ENCODE measurements at regions not wholly inside any gene's neighbourhood (a gene's known extent, or its start where the extent isn't known, plus 50 kb on each side); places are given as distances from the start of the nearest gene placed in this dataset.

DNA sequence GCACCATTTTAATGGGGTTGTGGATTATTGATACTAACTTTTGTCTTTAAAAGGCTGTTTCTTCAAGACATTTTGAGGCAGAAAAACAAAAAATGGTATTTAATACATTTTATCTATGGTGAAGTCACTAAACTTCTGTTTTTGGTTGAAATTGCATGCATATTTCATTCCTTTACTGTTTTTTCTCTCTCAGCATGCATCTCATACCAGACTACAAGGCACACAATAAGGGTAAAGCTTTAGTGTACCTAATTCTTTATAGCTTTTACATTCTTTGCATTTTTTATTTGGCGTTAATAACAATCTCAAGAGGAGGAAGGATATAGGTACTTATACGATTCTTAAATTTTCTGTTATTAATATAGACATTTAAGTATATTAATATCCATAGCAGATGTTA is 151.0 kb upstream of the DKK2 start (continued):
- TF ChIP-seq ZNF114 (CRISPR knock-in tag; IDR thresholded peaks at IDR 0.05) (no peak), ZNF331 (CRISPR knock-in tag; IDR thresholded peaks at IDR 0.05; ENCODE audit: low read depth) (no peak), EZH2 (IDR thresholded peaks at IDR 0.05; ENCODE audit: low read depth, unreplicated experiment) (no peak), ETS1 (IDR thresholded peaks at IDR 0.05) (no peak), STAT1 (IDR thresholded peaks at IDR 0.05; ENCODE audit: unreplicated experiment) (no peak), JUNB (IDR thresholded peaks at IDR 0.05; ENCODE audit: unreplicated experiment) (no peak), NANOG (IDR thresholded peaks at IDR 0.05; ENCODE audit: borderline replicate concordance) (no peak), CTCF (conservative IDR thresholded peaks at IDR 0.05; ENCODE audit: low read depth in 2 of 2) (no peak), EZH2phosphoT487 (IDR thresholded peaks at IDR 0.05; ENCODE audit: unreplicated experiment) (no peak), CREB1 (CRISPR knock-in tag; IDR thresholded peaks at IDR 0.05; ENCODE audit: low read depth) (no peak)

GRCh38 chr4:107183155-107183774 is 147.2 kb upstream of the DKK2 start:
- H3K27ac ChIP-seq (ENCODE audit: low read depth) = no peak overlapping the region
- no peak overlapping the region for H3K27ac Mint-ChIP-seq

More at GRCh38 chr4:107183155-107183774, 147.2 kb upstream of the DKK2 start:
- Mint-ChIP-seq H3K27me3 (ENCODE audit: insufficient read depth, low read depth, poor library complexity) (no peaks in the 10 kb centered on the region), H3K9me3 (no peaks in the 10 kb centered on the region), H3K4me1 (no peaks in the 10 kb centered on the region), H3K36me3 (ENCODE audit: low read depth) (no peaks in the 10 kb centered on the region), H3K4me3 (no peak overlapping the region)
- Histone ChIP-seq H3K4me3 (no peak overlapping the region), H3K79me2 (replicated peaks; ENCODE audit: insufficient read depth) (no peaks in the 10 kb centered on the region), H3K4me2 (no peak overlapping the region), H3F3A (replicated peaks; ENCODE audit: low read depth) (no peaks in the 10 kb centered on the region), H2AFZ (no peak overlapping the region), H3K9me2 (ENCODE audit: insufficient read depth) (no peaks in the 10 kb centered on the region), H3K36me3 (ENCODE audit: insufficient read depth) (no peaks in the 10 kb centered on the region), H4K20me1 (replicated peaks; ENCODE audit: insufficient read depth) (no peaks in the 10 kb centered on the region), H3K27me3 (ENCODE audit: insufficient read depth) (no peaks in the 10 kb centered on the region), H3K4me1 (ENCODE audit: insufficient read depth) (no peaks in the 10 kb centered on the region)
- TF ChIP-seq CTCF (conservative IDR thresholded peaks at IDR 0.05; ENCODE audit: low read depth in 2 of 2) = peak; percentile 83 to 93
- TF ChIP-seq JUNB (IDR thresholded peaks at IDR 0.05; ENCODE audit: unreplicated experiment) = no peak
- DNase-seq (ENCODE audit: low spot score) (peak; percentile 85), ATAC-seq (peak; percentile 97)

Measured in GM23338 (cell line).